Astrocyte of the cerebellum (primary cell): ENCODE measurements at regions not wholly inside any gene's neighbourhood (a gene's known extent, or its start where the extent isn't known, plus 50 kb on each side); places are given as distances from the start of the nearest gene placed in this dataset.

Experiments
- DNase-seq: peaks from one replicate; pipeline ENCODE4 v3.0.0-alpha.2; 2011; ENCODE audit warnings: low read depth
- H3K4me3 ChIP-seq: 2 replicates; pipeline ENCODE4 v1.5.1; 2011; ENCODE audit warnings: mild to moderate bottlenecking, low read depth, low read length, moderate library complexity
- in situ Hi-C: cut with HindIII; loops from 2 replicates; pipeline ENCODE4 v1.10.0; 2017; ENCODE audit warnings: low sequenced_read_pairs
- TF ChIP-seq, protein P1 (sequence below): IDR thresholded peaks from 2 replicates; pipeline ENCODE4 v1.5.1; 2012; ENCODE audit warnings: low read length, low read depth, moderate library complexity, mild to moderate bottlenecking; ENCODE audit errors: missing control alignments

DNA sequence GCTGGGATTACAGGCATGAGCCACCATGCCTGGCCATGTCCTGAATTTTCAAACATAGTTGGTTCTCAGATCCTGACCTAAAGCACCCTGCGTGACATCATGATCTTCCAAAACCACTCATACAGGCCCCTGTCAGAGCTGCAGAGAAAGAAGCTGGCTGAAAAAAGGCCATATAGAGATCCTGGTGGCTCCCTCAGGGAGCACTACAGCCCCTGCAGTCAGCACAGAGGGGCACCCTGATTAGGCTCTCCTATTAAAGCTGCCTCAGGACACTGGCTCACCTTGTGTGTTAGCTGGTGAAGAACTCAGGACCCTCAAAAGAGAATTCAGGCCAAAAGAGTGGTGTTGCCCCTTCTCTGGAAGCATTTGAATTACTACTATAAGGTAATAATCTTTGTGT is 249.7 kb upstream of the MCTP2 start:
- TF ChIP-seq, protein P1, sequence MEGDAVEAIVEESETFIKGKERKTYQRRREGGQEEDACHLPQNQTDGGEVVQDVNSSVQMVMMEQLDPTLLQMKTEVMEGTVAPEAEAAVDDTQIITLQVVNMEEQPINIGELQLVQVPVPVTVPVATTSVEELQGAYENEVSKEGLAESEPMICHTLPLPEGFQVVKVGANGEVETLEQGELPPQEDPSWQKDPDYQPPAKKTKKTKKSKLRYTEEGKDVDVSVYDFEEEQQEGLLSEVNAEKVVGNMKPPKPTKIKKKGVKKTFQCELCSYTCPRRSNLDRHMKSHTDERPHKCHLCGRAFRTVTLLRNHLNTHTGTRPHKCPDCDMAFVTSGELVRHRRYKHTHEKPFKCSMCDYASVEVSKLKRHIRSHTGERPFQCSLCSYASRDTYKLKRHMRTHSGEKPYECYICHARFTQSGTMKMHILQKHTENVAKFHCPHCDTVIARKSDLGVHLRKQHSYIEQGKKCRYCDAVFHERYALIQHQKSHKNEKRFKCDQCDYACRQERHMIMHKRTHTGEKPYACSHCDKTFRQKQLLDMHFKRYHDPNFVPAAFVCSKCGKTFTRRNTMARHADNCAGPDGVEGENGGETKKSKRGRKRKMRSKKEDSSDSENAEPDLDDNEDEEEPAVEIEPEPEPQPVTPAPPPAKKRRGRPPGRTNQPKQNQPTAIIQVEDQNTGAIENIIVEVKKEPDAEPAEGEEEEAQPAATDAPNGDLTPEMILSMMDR, result no peak
- no peak for DNase-seq
- in situ Hi-C loops, result no loop called here
- H3K4me3 ChIP-seq, result no peak overlapping the region

DNA sequence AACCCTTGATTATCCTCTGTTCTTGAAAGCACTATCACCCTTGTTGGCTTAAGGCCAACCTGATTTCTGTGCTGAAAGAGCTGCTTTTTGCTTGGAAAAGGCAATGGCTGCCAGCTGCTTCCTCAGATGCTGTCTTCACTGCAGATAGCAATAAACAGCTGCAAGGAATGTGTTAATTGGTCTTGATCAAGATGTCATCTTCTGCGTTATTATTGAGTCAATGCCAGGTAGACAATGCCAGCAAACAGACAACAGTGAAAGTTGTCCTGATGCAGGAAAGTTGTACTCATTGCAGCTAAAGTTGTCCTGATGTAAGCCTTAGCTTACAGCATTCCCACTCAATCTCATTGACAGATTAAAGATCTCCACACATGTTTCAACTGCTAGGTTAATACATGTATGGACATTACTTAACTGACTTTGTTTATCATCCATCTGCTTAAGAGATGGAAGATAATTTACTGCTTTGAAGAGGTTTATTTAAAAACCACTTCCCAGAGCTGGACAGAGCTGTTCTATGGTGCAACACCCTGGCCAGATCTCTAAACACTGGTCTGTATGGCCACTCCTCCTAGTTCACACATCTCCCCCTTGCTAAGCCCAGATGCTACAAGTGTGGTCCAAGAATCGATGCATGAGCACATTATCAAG is 251.0 kb upstream of the MCTP2 start:
- TF ChIP-seq, protein P1, result no peak
- no peak for DNase-seq
- in situ Hi-C loops, result no loop called here
- H3K4me3 ChIP-seq, result no peak overlapping the region

DNA sequence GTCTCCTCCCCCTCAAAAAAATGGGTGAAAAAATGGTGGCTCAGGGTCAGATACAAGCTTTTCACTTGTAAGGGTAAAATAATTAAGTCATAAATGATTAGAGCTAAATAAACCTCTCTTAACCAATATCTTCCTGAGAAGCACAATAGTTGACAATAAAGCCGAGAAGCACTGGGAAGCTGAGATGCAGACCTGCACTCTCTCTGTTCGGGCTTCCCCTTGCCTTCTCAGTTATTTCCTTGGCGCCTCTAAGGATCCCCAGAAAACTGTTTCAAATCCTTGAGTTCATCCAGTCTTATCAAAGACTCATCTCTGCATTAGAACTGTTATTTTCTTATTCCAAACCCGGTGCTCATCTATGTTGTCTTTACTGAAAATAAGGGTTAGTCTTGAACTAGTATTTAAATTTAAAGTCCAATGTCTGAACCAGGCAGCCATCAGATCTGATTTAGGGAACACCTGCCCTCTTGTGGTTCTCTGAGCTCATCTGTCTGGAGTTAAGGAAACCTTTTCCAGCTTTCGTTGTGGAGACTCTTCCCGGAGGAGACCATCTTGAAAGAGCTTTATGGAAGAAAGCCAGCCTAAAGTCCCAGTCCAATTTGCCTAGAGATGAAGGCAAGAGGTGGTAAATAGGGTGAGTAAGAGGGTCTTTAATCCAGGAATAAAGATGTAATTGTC is 256.4 kb upstream of the MCTP2 start:
- H3K4me3 ChIP-seq, result no peak overlapping the region
- TF ChIP-seq, protein P1, result peak; percentile 65
- DNase-seq, result peak; percentile 42
- in situ Hi-C loops, result no loop called here

DNA sequence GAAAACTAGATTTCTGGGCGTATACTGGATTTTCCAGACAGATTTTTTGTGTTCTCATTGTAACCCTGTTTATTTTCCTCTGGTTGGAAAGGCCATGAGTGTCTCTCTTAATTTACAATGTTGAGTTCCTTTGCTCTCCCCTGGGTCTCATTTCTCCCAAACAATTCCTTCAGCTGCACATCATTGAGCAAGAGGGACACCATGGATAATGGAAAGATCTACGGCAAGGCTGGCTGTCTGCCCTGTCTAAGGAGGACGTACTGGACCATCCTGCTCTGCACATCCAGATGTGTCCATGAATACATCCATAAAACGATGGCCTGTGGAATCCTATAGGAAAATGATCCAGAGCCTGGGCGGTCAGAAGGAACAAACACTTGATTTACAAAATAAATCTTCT is 258.1 kb upstream of the MCTP2 start:
- DNase-seq, result no peak
- in situ Hi-C loops, result no loop called here
- TF ChIP-seq, protein P1, result no peak
- no peak overlapping the region for H3K4me3 ChIP-seq

DNA sequence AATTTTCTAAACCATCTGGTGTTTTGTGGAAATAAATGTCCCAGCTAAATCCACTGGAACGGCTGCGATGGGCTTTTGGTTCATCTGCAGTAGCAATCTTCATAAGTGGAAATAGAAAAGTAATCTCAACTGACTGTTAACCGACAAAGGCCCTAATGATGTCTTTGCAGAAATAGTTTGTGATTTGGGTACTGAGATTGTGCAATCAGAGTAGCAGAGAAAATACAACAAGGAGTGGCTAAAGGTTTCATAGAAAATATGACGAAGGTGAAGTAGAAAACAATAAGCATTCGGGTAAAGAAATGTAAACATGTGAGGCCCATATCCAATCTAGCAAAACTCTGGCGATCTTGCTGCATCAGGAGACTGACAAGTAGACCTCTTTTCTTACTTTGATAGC is 262.6 kb upstream of the MCTP2 start:
- in situ Hi-C loops, result no loop called here
- H3K4me3 ChIP-seq, result no peak overlapping the region
- TF ChIP-seq, protein P1, result no peak
- no peak for DNase-seq

DNA sequence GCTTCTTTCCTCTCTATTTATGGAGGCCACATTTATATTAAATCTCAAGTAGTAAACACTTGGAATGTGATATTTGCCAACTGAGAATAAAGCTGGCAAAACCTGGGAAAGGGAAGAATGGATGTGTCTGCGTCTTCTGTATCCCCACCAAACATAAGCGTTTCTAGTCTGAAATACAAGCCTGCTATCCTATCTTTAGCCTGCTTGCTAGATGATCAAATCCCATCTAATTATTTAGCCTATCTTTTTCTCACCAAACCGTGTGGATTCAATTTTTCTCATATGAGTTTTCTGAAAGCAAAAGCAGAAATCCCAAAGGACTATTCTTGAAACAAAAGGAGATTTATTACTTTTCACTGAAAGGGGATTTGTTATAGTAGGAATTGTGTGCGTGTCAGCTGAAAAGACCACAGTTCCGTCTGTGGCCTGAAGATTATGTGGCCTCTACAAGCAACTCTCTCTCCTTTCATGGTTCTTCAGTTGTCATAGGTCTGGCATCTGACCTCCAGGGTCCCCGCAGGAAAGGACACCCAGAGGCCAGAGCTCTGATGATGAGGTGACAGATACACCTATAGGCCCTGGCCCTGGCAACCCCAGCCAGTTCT is 266.0 kb upstream of the MCTP2 start:
- TF ChIP-seq, protein P1, result no peak
- no peak overlapping the region for H3K4me3 ChIP-seq
- DNase-seq, result no peak
- in situ Hi-C loops, result no loop called here
